Lung (tissue), 11 donors: ENCODE measurements at regions not wholly inside any gene's neighbourhood (a gene's known extent, or its start where the extent isn't known, plus 50 kb on each side); places are given as distances from the start of the nearest gene placed in this dataset.

Source experiments
- ATAC-seq: fragments of 200-7000 bp; cut with Tn5 transposase; one replicate; pipeline ENCODE4 v1.9.1; 2020; ENCODE audit warnings: moderate number of reproducible peaks; ENCODE audit not compliant: insufficient read depth, low FRiP score
- DNase-seq, 3 donors: peaks; one replicate each; pipeline ENCODE4 v3.0.0-alpha.2; 2013 to 2017
- H3K27ac ChIP-seq, 2 donors: one replicate each; pipeline ENCODE4 v1.5.1; 2013; ENCODE audit warnings: mild to moderate bottlenecking in 2 of 2, moderate library complexity in 2 of 2, control low read depth in 1 of 2, inconsistent platforms in 1 of 2, low read depth in 1 of 2, low read length in 1 of 2
- H3K27me3 ChIP-seq, 3 donors: one replicate each; pipeline ENCODE4 v1.5.1; 2013; ENCODE audit warnings: low read length in 2 of 3; ENCODE audit not compliant: control insufficient read depth in 3 of 3, insufficient read depth in 3 of 3
- H3K36me3 ChIP-seq, 4 donors: one replicate each; pipeline ENCODE4 v1.5.1; 2013; ENCODE audit warnings: low read length in 4 of 4, mild to moderate bottlenecking in 1 of 4, moderate library complexity in 1 of 4; ENCODE audit not compliant: control insufficient read depth in 4 of 4, insufficient read depth in 4 of 4
- H3K4me1 ChIP-seq, 5 donors: one replicate each; pipeline ENCODE4 v1.5.1; 2013; ENCODE audit warnings: low read length in 5 of 5, mild to moderate bottlenecking in 2 of 5, moderate library complexity in 1 of 5; ENCODE audit not compliant: control insufficient read depth in 5 of 5, insufficient read depth in 5 of 5
- H3K4me3 ChIP-seq: one replicate; pipeline ENCODE4 v1.5.1; 2013; ENCODE audit warnings: mild to moderate bottlenecking, control low read depth, moderate library complexity
- H3K9ac ChIP-seq, 2 donors: one replicate each; pipeline ENCODE4 v1.5.1; 2013; ENCODE audit warnings: low read length in 2 of 2, control low read depth in 1 of 2; ENCODE audit not compliant: insufficient read depth in 1 of 2
- H3K9me3 ChIP-seq, 4 donors: one replicate each; pipeline ENCODE4 v1.5.1; 2013; ENCODE audit warnings: low read length in 3 of 4, mild to moderate bottlenecking in 1 of 4, moderate library complexity in 1 of 4; ENCODE audit not compliant: control insufficient read depth in 4 of 4, insufficient read depth in 3 of 4
- WGBS, 2 donors: extraction: QIAGEN DNeasy Blood & Tissue Kit; methylation state at CpG; one replicate each; pipeline ENCODE4 v1.1.7; 2013; 5-methylcytosine and 5-hydroxymethylcytosine counted together
- TF ChIP-seq, protein P1 (sequence below): IDR thresholded peaks from 2 replicates; pipeline ENCODE4 v1.5.1; 2012; ENCODE audit warnings: mild to moderate bottlenecking; ENCODE audit errors: control extremely low read depth, extremely low read depth
- donor health status: control.
- donor health status: control.
- donor health status: Bipolar disorder and iron deficiency.
- donor health status: healthy.
- donor health status: DM: yes; HTN: yes; CAD: no.

DNA sequence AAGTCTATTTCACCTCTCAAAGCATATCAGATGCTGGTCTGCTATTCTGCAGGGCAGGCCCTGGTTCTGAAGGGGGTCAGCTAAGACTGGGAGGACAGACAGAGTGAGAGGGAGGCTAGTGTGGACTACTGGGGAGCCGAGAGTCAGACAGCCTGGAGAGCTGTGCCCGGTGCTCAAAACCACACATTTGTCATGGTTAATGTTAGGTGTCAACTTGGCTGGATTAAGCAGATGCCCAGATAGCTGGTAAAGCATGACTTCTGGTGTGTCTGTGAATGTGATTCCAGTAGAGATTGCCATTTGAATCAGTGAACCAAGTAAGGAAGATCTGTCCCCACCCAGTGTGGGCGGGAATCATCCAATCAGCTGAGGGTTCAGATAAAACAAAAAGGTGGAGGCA lies 102.6 kb downstream of the SNX19 start:
- DNase-seq (no peak), ATAC-seq (no peak)
- Histone ChIP-seq H3K27me3 (no peaks in the 10 kb centered on the region), H3K9ac (no peak overlapping the region), H3K4me1 (peaks cover 0 to 9% (median 2%) of the 10 kb centered on the region in 5 donors), H3K9me3 (no peaks in the 10 kb centered on the region), H3K27ac (no peak overlapping the region), H3K36me3 (no peaks in the 10 kb centered on the region), H3K4me3 (no peak overlapping the region)
- 57 to 66% methylated on average over 3 of the region's 3 CpGs for WGBS, 2 donors
- TF ChIP-seq, protein P1, sequence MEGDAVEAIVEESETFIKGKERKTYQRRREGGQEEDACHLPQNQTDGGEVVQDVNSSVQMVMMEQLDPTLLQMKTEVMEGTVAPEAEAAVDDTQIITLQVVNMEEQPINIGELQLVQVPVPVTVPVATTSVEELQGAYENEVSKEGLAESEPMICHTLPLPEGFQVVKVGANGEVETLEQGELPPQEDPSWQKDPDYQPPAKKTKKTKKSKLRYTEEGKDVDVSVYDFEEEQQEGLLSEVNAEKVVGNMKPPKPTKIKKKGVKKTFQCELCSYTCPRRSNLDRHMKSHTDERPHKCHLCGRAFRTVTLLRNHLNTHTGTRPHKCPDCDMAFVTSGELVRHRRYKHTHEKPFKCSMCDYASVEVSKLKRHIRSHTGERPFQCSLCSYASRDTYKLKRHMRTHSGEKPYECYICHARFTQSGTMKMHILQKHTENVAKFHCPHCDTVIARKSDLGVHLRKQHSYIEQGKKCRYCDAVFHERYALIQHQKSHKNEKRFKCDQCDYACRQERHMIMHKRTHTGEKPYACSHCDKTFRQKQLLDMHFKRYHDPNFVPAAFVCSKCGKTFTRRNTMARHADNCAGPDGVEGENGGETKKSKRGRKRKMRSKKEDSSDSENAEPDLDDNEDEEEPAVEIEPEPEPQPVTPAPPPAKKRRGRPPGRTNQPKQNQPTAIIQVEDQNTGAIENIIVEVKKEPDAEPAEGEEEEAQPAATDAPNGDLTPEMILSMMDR = no peak

DNA sequence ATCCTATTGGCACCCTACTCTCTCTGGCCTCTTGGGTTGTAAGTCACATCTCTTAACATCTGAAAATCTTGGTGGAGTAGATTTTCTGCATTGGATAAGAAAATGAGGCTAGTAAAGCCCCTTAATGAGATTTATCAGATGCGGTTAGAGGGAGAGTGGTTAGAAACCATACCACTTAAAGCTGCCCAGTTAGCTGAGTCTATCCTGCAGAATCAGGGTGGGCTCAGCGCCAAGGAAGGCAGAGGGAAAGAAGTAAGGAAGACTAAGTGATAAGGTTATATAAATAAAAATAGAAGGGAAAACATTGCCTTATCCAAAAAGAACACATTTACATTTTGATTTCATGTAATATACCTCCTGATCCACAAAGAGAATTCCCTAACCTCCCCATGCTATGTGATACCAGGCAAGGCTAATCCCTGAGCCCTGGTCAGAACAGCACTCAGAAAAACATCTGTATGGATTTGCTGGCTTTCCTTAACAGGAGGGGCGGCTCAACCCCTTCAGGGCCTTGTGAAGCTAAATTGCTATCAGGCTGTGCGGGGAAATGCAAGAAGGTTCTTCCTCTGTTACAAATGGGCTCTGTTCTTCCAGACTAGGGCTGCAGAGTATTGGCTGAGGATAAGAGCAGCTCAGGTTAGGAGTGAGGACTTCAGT lies 101.7 kb downstream of the SNX19 start:
- Histone ChIP-seq H3K9me3 (no peaks in the 10 kb centered on the region), H3K9ac (peak overlapping the region in 1 of 2 donors; percentile 14), H3K27ac (no peak overlapping the region), H3K4me3 (no peak overlapping the region), H3K27me3 (no peaks in the 10 kb centered on the region), H3K36me3 (no peaks in the 10 kb centered on the region), H3K4me1 (peaks cover 0 to 9% (median 2%) of the 10 kb centered on the region in 5 donors)
- peak in 2 of 3 donors; percentile 40 to 49 for DNase-seq
- ATAC-seq = no peak
- 79 to 97% methylated on average over 4 of the region's 4 CpGs for WGBS, 2 donors
- TF ChIP-seq, protein P1 = no peak

DNA sequence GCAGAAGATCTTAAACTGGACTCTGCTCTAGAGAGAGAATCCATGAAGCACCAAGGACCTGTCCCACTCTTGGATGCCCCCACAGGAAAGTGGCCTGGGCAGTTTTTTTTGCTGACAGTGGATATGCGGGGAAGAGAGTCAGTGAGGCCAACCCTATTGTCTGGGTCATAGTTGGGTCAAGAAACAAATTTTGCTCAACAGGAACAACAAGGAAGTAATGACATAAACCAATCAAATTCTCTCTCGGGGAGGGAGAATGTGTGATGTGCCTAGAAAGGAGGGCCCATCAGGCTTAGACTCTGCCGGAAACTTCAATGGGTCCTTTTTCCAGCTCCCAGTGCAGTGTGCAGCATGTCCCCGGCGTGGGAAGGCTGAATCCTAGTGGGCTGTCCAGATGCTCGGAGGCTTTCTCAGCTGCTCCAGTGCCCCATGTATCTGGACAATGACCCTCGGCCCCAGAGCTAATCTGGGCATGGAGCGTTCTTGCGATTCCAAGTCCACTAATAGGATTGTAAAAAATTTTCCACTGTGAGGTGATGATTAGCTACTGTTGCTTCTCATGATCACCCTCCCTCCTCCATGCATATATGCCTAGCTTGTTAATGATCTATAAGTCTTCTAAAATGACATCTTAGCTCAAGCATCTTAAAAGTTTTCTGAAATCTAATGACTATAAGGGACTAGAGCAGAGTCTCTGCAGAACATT lies 101.0 kb downstream of the SNX19 start:
- H3K27me3 ChIP-seq = no peaks in the 10 kb centered on the region
- no peak overlapping the region for H3K4me3 ChIP-seq
- no peaks in the 10 kb centered on the region for H3K36me3 ChIP-seq
- H3K4me1 ChIP-seq = peaks cover 0 to 9% (median 2%) of the 10 kb centered on the region in 5 donors
- no peak for ATAC-seq
- DNase-seq = no peak
- TF ChIP-seq, protein P1 = no peak
- no peak overlapping the region for H3K27ac ChIP-seq
- 83 to 94% methylated on average over 9 of the region's 9 CpGs for WGBS, 2 donors
- H3K9ac ChIP-seq = no peak overlapping the region
- H3K9me3 ChIP-seq = no peaks in the 10 kb centered on the region
